Vagina (tissue), 2 donors: ENCODE measurements at regions not wholly inside any gene's neighbourhood (a gene's known extent, or its start where the extent isn't known, plus 50 kb on each side); places are given as distances from the start of the nearest gene placed in this dataset.

Experiments
- POLR2A ChIP-seq, 2 donors: fragments of 450-650 bp; IDR thresholded peaks; one replicate each; pipeline ENCODE4 v1.6.1; 2017; ENCODE audit warnings: antibody characterized with exemption in 2 of 2, mild to moderate bottlenecking in 2 of 2, moderate library complexity in 2 of 2
- POLR2AphosphoS5 ChIP-seq, 2 donors: sonication (generic); formaldehyde crosslinking; IDR thresholded peaks; one replicate each; pipeline ENCODE4 v1.9.0; 2017; ENCODE audit warnings: antibody characterized with exemption in 2 of 2, mild to moderate bottlenecking in 2 of 2, low read depth in 1 of 2; ENCODE audit not compliant: insufficient read depth in 1 of 2

GRCh38 chr7:65744406-65744805 lies 128.5 kb upstream of the VKORC1L1 start:
- TF ChIP-seq POLR2A (IDR thresholded peaks at IDR 0.05) (no peak), POLR2AphosphoS5 (IDR thresholded peaks at IDR 0.05; ENCODE audit: insufficient read depth in 1 of 2, low read depth in 1 of 2) (no peak)
